HG03175 (cell line): ENCODE measurements at regions not wholly inside any gene's neighbourhood (a gene's known extent, or its start where the extent isn't known, plus 50 kb on each side); places are given as distances from the start of the nearest gene placed in this dataset.

Experiments used
- ATAC-seq: cut with Tn5 transposase; IDR thresholded peaks from one replicate; pipeline ENCODE4 v1.9.1; 2021; ENCODE audit warnings: mild to moderate bottlenecking, moderate library complexity; ENCODE audit not compliant: unreplicated experiment

GRCh38 chr9:17019398-17019797 is 115.4 kb upstream of the CNTLN start:
- ATAC-seq = no peak

- ATAC-seq = no peak
These were observed 116.2 kb upstream of the CNTLN start for GRCh38 chr9:17018540-17019196.

GRCh38 chr9:17017931-17018491 is 116.8 kb upstream of the CNTLN start:
- ATAC-seq = no peak

GRCh38 chr9:17013891-17014290 is 120.9 kb upstream of the CNTLN start:
- no peak for ATAC-seq

GRCh38 chr9:17013010-17013409 is 121.8 kb upstream of the CNTLN start:
- ATAC-seq = no peak

- no peak for ATAC-seq
These were observed 123.0 kb upstream of the CNTLN start for GRCh38 chr9:17011880-17012279.

- ATAC-seq = no peak
These were observed 125.8 kb upstream of the CNTLN start for GRCh38 chr9:17009071-17009470.

GRCh38 chr9:17005056-17005823 is 129.6 kb upstream of the CNTLN start:
- no peak for ATAC-seq

GRCh38 chr9:17004500-17004899 is 130.3 kb upstream of the CNTLN start:
- no peak for ATAC-seq

GRCh38 chr9:17003576-17004240 is 131.1 kb upstream of the CNTLN start:
- no peak for ATAC-seq

GRCh38 chr9:16996901-16997491 is 126.5 kb upstream of the BNC2 start:
- no peak for ATAC-seq

- ATAC-seq = no peak
These were observed 121.7 kb upstream of the BNC2 start for GRCh38 chr9:16992138-16992537.

- ATAC-seq = no peak
These were observed 116.6 kb upstream of the BNC2 start for GRCh38 chr9:16987026-16987425.

GRCh38 chr9:16986556-16986955 is 116.1 kb upstream of the BNC2 start:
- no peak for ATAC-seq

GRCh38 chr9:16985559-16986348 is 115.3 kb upstream of the BNC2 start:
- no peak for ATAC-seq

GRCh38 chr9:16982780-16983310 is 112.4 kb upstream of the BNC2 start:
- no peak for ATAC-seq

GRCh38 chr9:16976427-16976826 is 106.0 kb upstream of the BNC2 start:
- ATAC-seq = no peak

GRCh38 chr9:16974436-16974835 is 104.0 kb upstream of the BNC2 start:
- ATAC-seq = no peak

- ATAC-seq = no peak
These were observed 99.9 kb upstream of the BNC2 start for GRCh38 chr9:16970321-16970720.

- no peak for ATAC-seq
These were observed 93.8 kb upstream of the BNC2 start for GRCh38 chr9:16964228-16964627.
